Ovary (tissue), 7 donors: ENCODE measurements at regions not wholly inside any gene's neighbourhood (a gene's known extent, or its start where the extent isn't known, plus 50 kb on each side); places are given as distances from the start of the nearest gene placed in this dataset.

ENCODE experiments used
- DNase-seq, 5 donors: peaks; one replicate each; pipeline ENCODE4 v3.0.0-alpha.2; 2019 to 2020
- H3K27ac ChIP-seq, 2 donors: fragments of 200-600 bp; one replicate each; pipeline versions ENCODE4 v1.5.1 to v1.8.0; 2019 to 2022
- H3K27me3 ChIP-seq: fragments of 200-600 bp; one replicate; pipeline ENCODE4 v1.8.0; 2022
- H3K36me3 ChIP-seq: fragments of 200-600 bp; sonication (generic); one replicate; pipeline ENCODE4 v1.5.1; 2019
- H3K4me1 ChIP-seq: one replicate; pipeline ENCODE4 v1.8.1; 2013; ENCODE audit warnings: mild to moderate bottlenecking, moderate library complexity; ENCODE audit not compliant: insufficient read depth
- H3K4me3 ChIP-seq: fragments of 200-600 bp; sonication (generic); one replicate; pipeline ENCODE4 v1.5.1; 2017
- H3K9me3 ChIP-seq, 2 donors: fragments of 200-600 bp in 1 of 2; sonication (generic) in 1 of 2; one replicate each; pipeline versions ENCODE4 v1.5.1 to v1.8.1; 2013 to 2019; ENCODE audit warnings: mild to moderate bottlenecking in 1 of 2, moderate library complexity in 1 of 2
- EP300 ChIP-seq: sonication (generic); formaldehyde crosslinking; IDR thresholded peaks from one replicate; pipeline ENCODE4 v1.6.1; 2017; ENCODE audit warnings: antibody characterized with exemption
- POLR2A ChIP-seq: fragments of 450-650 bp; IDR thresholded peaks from one replicate; pipeline ENCODE4 v1.6.1; 2017; ENCODE audit warnings: antibody characterized with exemption, mild to moderate bottlenecking, moderate library complexity
- WGBS, 3 donors: extraction: QIAGEN DNeasy Blood & Tissue Kit in 1 of 3; methylation state at CpG; one replicate each; pipeline versions ENCODE4 v1.1.5 to v1.1.7; 2013 to 2017; 5-methylcytosine and 5-hydroxymethylcytosine counted together
- intact Hi-C, 4 donors: fragments of 100-400 bp; cut with DNase I; formaldehyde crosslinking; loops; one replicate each; pipeline versions ENCODE4 v1.11.0 to v1.15.1; 2022 to 2023
- TF ChIP-seq, protein P1 (sequence below), 3 donors: fragments of 450-650 bp in 2 of 3; fragments of 200-600 bp in 1 of 3; IDR thresholded peaks; one replicate each; pipeline versions ENCODE4 v1.5.1 to v1.8.0; 2016 to 2022; ENCODE audit warnings: antibody characterized with exemption in 3 of 3, mild to moderate bottlenecking in 1 of 3
- donor health status: DM: no; HTN: no; CAD: no; lungs with moderate emphysema.
- donor health status: DM: no; HTN: no; CAD: no.
- donor health status: Bipolar disorder and iron deficiency.
- donor health status: DM: no; HTN: no; CAD: no.
- donor health status: DM: yes; HTN: yes; CAD: no.

DNA sequence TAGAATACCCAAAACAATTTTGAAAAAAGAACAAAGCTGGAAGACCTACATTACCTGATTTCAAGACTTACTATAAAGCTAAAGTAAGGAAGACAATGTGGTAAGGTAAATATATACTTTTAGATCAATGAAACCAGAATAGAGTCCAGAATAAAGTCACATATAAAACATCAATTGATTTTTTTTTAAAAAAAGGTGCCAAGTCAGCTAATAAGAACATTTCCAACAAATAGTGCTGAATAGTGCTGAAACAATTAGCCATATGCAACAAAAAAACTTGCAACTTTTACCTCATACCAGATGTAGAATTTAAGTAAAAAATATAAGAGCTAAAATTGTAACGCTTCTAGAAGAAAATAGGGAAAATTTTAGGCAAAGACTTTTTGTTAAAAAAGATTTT lies 73.0 kb upstream of the PDHA1 start:
- Histone ChIP-seq H3K4me1 (no peaks in the 10 kb centered on the region), H3K4me3 (no peak overlapping the region), H3K36me3 (no peaks in the 10 kb centered on the region), H3K27ac (no peak overlapping the region), H3K27me3 (no peaks in the 10 kb centered on the region), H3K9me3 (no peaks in the 10 kb centered on the region)
- 68 to 71% (median 70%) methylated on average over 1 of the region's 1 CpG for WGBS, 3 donors
- TF ChIP-seq EP300 (no peak), POLR2A (no peak)
- TF ChIP-seq, protein P1, sequence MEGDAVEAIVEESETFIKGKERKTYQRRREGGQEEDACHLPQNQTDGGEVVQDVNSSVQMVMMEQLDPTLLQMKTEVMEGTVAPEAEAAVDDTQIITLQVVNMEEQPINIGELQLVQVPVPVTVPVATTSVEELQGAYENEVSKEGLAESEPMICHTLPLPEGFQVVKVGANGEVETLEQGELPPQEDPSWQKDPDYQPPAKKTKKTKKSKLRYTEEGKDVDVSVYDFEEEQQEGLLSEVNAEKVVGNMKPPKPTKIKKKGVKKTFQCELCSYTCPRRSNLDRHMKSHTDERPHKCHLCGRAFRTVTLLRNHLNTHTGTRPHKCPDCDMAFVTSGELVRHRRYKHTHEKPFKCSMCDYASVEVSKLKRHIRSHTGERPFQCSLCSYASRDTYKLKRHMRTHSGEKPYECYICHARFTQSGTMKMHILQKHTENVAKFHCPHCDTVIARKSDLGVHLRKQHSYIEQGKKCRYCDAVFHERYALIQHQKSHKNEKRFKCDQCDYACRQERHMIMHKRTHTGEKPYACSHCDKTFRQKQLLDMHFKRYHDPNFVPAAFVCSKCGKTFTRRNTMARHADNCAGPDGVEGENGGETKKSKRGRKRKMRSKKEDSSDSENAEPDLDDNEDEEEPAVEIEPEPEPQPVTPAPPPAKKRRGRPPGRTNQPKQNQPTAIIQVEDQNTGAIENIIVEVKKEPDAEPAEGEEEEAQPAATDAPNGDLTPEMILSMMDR (IDR thresholded peaks at IDR 0.05): no peak
- DNase-seq: no peak
- intact Hi-C loops: no loop called here

DNA sequence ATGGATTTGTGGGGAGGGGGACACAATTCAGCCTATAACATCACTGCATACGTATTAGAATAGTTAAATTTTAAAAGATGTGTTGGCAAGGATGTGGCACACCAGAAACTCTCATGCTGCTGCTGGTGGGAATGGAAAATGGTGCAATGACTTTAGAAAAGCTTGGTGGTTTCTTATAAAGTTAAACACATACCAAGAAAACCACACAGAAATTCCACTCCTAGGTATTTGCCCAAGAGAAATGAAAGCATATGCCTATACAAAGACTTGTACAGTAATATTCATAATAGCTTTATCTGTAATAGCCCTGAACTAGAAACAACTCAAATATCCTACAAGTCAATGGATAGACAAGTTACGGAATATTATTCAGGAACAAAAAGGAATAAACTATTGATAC lies 71.3 kb upstream of the PDHA1 start:
- no peak for DNase-seq
- Histone ChIP-seq H3K4me1 (no peaks in the 10 kb centered on the region), H3K9me3 (no peaks in the 10 kb centered on the region), H3K4me3 (no peak overlapping the region), H3K27me3 (no peaks in the 10 kb centered on the region), H3K36me3 (no peaks in the 10 kb centered on the region), H3K27ac (no peak overlapping the region)
- intact Hi-C loops: no loop called here
- WGBS, 3 donors: 83 to 85% (median 84%) methylated on average over 2 of the region's 2 CpGs
- TF ChIP-seq EP300 (no peak), POLR2A (no peak)
- TF ChIP-seq, protein P1 (IDR thresholded peaks at IDR 0.05): no peak

DNA sequence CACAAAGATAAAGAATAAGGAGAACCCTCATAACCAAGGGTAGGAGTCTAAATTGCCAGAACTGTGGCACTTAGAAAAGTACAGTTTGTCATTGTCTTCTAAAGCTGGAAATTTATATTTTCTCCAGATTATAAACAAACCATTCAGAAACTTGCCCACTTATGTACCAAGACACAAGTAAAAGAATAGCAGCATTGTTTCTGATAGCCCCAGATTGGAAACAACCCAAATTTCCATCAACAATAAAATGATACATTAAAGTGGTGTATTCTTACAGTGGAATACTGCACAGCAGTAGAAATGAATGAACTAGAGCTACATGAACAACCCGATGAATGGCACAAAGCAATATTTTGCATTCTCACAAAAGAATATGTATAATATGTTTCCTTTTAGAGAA lies 63.1 kb upstream of the PDHA1 start:
- Histone ChIP-seq H3K4me1 (no peaks in the 10 kb centered on the region), H3K9me3 (no peaks in the 10 kb centered on the region), H3K27ac (no peak overlapping the region), H3K4me3 (no peak overlapping the region), H3K36me3 (no peaks in the 10 kb centered on the region), H3K27me3 (no peaks in the 10 kb centered on the region)
- no peak for TF ChIP-seq EP300
- TF ChIP-seq, protein P1 (IDR thresholded peaks at IDR 0.05): no peak
- WGBS, 3 donors: 91 to 92% (median 92%) methylated on average over 1 of the region's 1 CpG
- intact Hi-C loops: no loop called here
- no peak for DNase-seq

DNA sequence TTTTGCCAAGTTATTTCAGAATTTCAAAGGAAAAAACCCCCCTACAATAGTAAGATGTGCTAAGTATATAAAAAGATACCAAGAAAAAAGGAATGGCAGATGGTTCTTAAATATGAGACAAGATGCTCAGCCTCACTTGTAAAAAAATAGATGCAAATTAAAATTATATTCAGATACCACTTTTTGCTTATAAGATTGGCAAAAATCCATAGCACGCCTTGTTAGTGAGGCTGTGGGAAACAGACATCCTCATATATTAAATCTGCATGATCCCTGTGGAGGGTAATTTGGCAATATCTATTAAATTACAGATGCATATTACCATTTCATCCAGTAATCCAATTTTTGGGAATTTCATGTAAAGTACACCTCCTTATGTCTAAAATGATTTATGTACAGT lies 62.5 kb upstream of the PDHA1 start:
- Histone ChIP-seq H3K27ac (no peak overlapping the region), H3K4me3 (no peak overlapping the region), H3K9me3 (no peaks in the 10 kb centered on the region), H3K36me3 (no peaks in the 10 kb centered on the region), H3K27me3 (no peaks in the 10 kb centered on the region), H3K4me1 (no peaks in the 10 kb centered on the region)
- TF ChIP-seq, protein P1 (IDR thresholded peaks at IDR 0.05): no peak
- no peak for TF ChIP-seq POLR2A
- no peak for TF ChIP-seq EP300
- 57 to 60% (median 58%) methylated on average over 1 of the region's 1 CpG for WGBS, 3 donors
- intact Hi-C loops: no loop called here
- no peak for DNase-seq
